Colonic mucosa (tissue), 4 donors: ENCODE measurements at regions not wholly inside any gene's neighbourhood (a gene's known extent, or its start where the extent isn't known, plus 50 kb on each side); places are given as distances from the start of the nearest gene placed in this dataset.

Experiments
- DNase-seq: peaks from one replicate; pipeline ENCODE4 v3.0.0-alpha.2; 2020
- H3K27ac ChIP-seq: fragments of 200-600 bp; one replicate; pipeline ENCODE4 v1.8.0; 2021
- H3K27me3 ChIP-seq: fragments of 200-600 bp; one replicate; pipeline ENCODE4 v1.8.0; 2021
- H3K36me3 ChIP-seq: fragments of 200-600 bp; one replicate; pipeline ENCODE4 v1.8.0; 2021
- H3K4me1 ChIP-seq: fragments of 200-600 bp; one replicate; pipeline ENCODE4 v1.8.0; 2021; ENCODE audit warnings: mild to moderate bottlenecking
- H3K4me3 ChIP-seq: fragments of 200-600 bp; one replicate; pipeline ENCODE4 v1.8.0; 2021
- H3K9ac ChIP-seq, 2 donors: one replicate each; pipeline ENCODE4 v1.7.0; 2013; ENCODE audit warnings: control low read depth in 2 of 2, low read depth in 2 of 2, low read length in 2 of 2
- H3K9me3 ChIP-seq: fragments of 200-600 bp; one replicate; pipeline ENCODE4 v1.8.0; 2021
- CTCF ChIP-seq: fragments of 200-600 bp; IDR thresholded peaks from one replicate; pipeline ENCODE4 v1.8.0; 2022; ENCODE audit warnings: antibody characterized with exemption, mild to moderate bottlenecking
- intact Hi-C: fragments of 100-400 bp; cut with DNase I; formaldehyde crosslinking; loops from one replicate; pipeline ENCODE4 v1.14.1; 2022
- donor health status: healthy.
- donor health status: DM: no; HTN: no; CAD: no.
- donor health status: DM: no; HTN: no; CAD: no.

- H3K9ac ChIP-seq: no peak overlapping the region
- H3K4me1 ChIP-seq: no peaks in the 10 kb centered on the region
- H3K4me3 ChIP-seq: no peak overlapping the region
- DNase-seq: no peak
- TF ChIP-seq CTCF: no peak
- H3K27me3 ChIP-seq: no peaks in the 10 kb centered on the region
- intact Hi-C loops: no loop called here
- H3K27ac ChIP-seq: no peak overlapping the region
- no peaks in the 10 kb centered on the region for H3K36me3 ChIP-seq
- H3K9me3 ChIP-seq: no peaks in the 10 kb centered on the region
Measured at GRCh38 chr20:39524371-39524911, 562.3 kb downstream of the DHX35 start.

- no peak overlapping the region for H3K4me3 ChIP-seq
- intact Hi-C loops: no loop called here
- DNase-seq: no peak
- no peaks in the 10 kb centered on the region for H3K27me3 ChIP-seq
- no peak overlapping the region for H3K27ac ChIP-seq
- no peaks in the 10 kb centered on the region for H3K4me1 ChIP-seq
- no peaks in the 10 kb centered on the region for H3K36me3 ChIP-seq
- no peaks in the 10 kb centered on the region for H3K9me3 ChIP-seq
- no peak for TF ChIP-seq CTCF
- no peak overlapping the region for H3K9ac ChIP-seq
Measured at GRCh38 chr20:39523405-39523804, 561.3 kb downstream of the DHX35 start.

GRCh38 chr20:39518654-39519053 lies 556.5 kb downstream of the DHX35 start:
- intact Hi-C loops: no loop called here
- Histone ChIP-seq H3K4me3 (no peak overlapping the region), H3K9me3 (no peaks in the 10 kb centered on the region), H3K4me1 (no peaks in the 10 kb centered on the region), H3K36me3 (no peaks in the 10 kb centered on the region), H3K27ac (no peak overlapping the region), H3K9ac (no peak overlapping the region), H3K27me3 (no peaks in the 10 kb centered on the region)
- no peak for DNase-seq
- no peak for TF ChIP-seq CTCF

GRCh38 chr20:39516964-39517363 lies 554.8 kb downstream of the DHX35 start:
- no peaks in the 10 kb centered on the region for H3K4me1 ChIP-seq
- no peak for DNase-seq
- no peak overlapping the region for H3K4me3 ChIP-seq
- no peak for TF ChIP-seq CTCF
- H3K9me3 ChIP-seq: no peaks in the 10 kb centered on the region
- intact Hi-C loops: no loop called here
- no peaks in the 10 kb centered on the region for H3K36me3 ChIP-seq
- H3K9ac ChIP-seq: no peak overlapping the region
- no peaks in the 10 kb centered on the region for H3K27me3 ChIP-seq
- H3K27ac ChIP-seq: no peak overlapping the region

GRCh38 chr20:39504710-39505094 lies 542.6 kb downstream of the DHX35 start:
- no peak for DNase-seq
- H3K9ac ChIP-seq: no peak overlapping the region
- H3K4me1 ChIP-seq: no peaks in the 10 kb centered on the region
- intact Hi-C loops: no loop called here
- no peak overlapping the region for H3K4me3 ChIP-seq
- H3K9me3 ChIP-seq: no peaks in the 10 kb centered on the region
- H3K36me3 ChIP-seq: no peaks in the 10 kb centered on the region
- no peak overlapping the region for H3K27ac ChIP-seq
- no peaks in the 10 kb centered on the region for H3K27me3 ChIP-seq
- no peak for TF ChIP-seq CTCF
